CD14-positive monocyte (primary cell): ENCODE measurements at regions not wholly inside any gene's neighbourhood (a gene's known extent, or its start where the extent isn't known, plus 50 kb on each side); places are given as distances from the start of the nearest gene placed in this dataset.

Experiments used
- DNase-seq, 3 donors: peaks; one replicate each; pipeline ENCODE4 v3.0.0-alpha.2; 2011 to 2022
- H2AFZ ChIP-seq: 2 replicates; pipeline ENCODE4 v1.6.0; 2012; ENCODE audit warnings: mild to moderate bottlenecking, low read depth, low read length, inconsistent platforms; ENCODE audit not compliant: insufficient read depth, poor library complexity, severe bottlenecking
- H3K27ac ChIP-seq, 2 donors: 1 replicate in 1 of 2; 2 replicates in 1 of 2; pipeline ENCODE4 v1.5.1; 2012 to 2013; ENCODE audit warnings: low read length in 2 of 2, control low read depth in 1 of 2, inconsistent platforms in 1 of 2, low read depth in 1 of 2, mild to moderate bottlenecking in 1 of 2
- H3K27me3 ChIP-seq, 2 donors: one replicate each; pipeline versions ENCODE4 v1.6.0 to v1.6.1; 2011 to 2013; ENCODE audit warnings: low read length in 2 of 2; ENCODE audit not compliant: control insufficient read depth in 2 of 2, insufficient read depth in 2 of 2
- H3K36me3 ChIP-seq, 2 donors: replicated peaks in 1 of 2; 1 replicate in 1 of 2; 2 replicates in 1 of 2; pipeline versions ENCODE4 v1.5.1 to v1.6.1; 2012 to 2013; ENCODE audit warnings: low read length in 2 of 2, control low read depth in 1 of 2, inconsistent platforms in 1 of 2, mild to moderate bottlenecking in 1 of 2; ENCODE audit not compliant: insufficient read depth in 2 of 2, control insufficient read depth in 1 of 2
- H3K4me1 ChIP-seq, 2 donors: 1 replicate in 1 of 2; 2 replicates in 1 of 2; pipeline versions ENCODE4 v1.5.1 to v1.6.1; 2012 to 2013; ENCODE audit warnings: low read length in 2 of 2, control low read depth in 1 of 2, inconsistent platforms in 1 of 2, mild to moderate bottlenecking in 1 of 2, moderate library complexity in 1 of 2; ENCODE audit not compliant: insufficient read depth in 2 of 2, control insufficient read depth in 1 of 2
- H3K4me2 ChIP-seq: replicated peaks from 2 replicates; pipeline ENCODE3; 2012; ENCODE audit warnings: low read length, moderate library complexity, mild to moderate bottlenecking; ENCODE audit not compliant: poor library complexity, severe bottlenecking; ENCODE audit errors: extremely low read depth
- H3K4me3 ChIP-seq, 3 experiments: fragments of 200-600 bp in 1 of 3; sonication (generic) in 1 of 3; replicated peaks in 1 of 3; 1 replicate in 2 of 3; 2 replicates in 1 of 3; pipeline ENCODE4 v1.5.1; 2011 to 2013; ENCODE audit warnings: low read length in 3 of 3, mild to moderate bottlenecking in 3 of 3, control low read depth in 2 of 3, low read depth in 2 of 3, inconsistent platforms in 1 of 3, moderate library complexity in 1 of 3
- H3K79me2 ChIP-seq: 2 replicates; pipeline ENCODE4 v1.6.0; 2012; ENCODE audit warnings: mild to moderate bottlenecking, control low read depth, inconsistent platforms, low read length, moderate library complexity; ENCODE audit not compliant: insufficient read depth
- H3K9ac ChIP-seq: 2 replicates; pipeline ENCODE4 v1.6.0; 2017; ENCODE audit warnings: low read length, mild to moderate bottlenecking; ENCODE audit not compliant: insufficient read depth, poor library complexity, severe bottlenecking
- H3K9me3 ChIP-seq, 2 donors: replicated peaks in 1 of 2; 1 replicate in 1 of 2; 2 replicates in 1 of 2; pipeline versions ENCODE4 v1.5.1 to v1.6.1; 2012 to 2013; ENCODE audit warnings: low read length in 2 of 2, control low read depth in 1 of 2; ENCODE audit not compliant: control insufficient read depth in 1 of 2, insufficient read depth in 1 of 2
- H4K20me1 ChIP-seq: 2 replicates; pipeline ENCODE4 v1.6.0; 2012; ENCODE audit warnings: mild to moderate bottlenecking, low read length, control low read depth, moderate library complexity; ENCODE audit not compliant: insufficient read depth
- H3K27ac Mint-ChIP-seq, 7 donors: one replicate each; pipeline ENCODE4 v1.8.0; 2020; ENCODE audit warnings: mild to moderate bottlenecking in 7 of 7, mixed read lengths in 7 of 7, moderate library complexity in 6 of 7, inconsistent platforms in 2 of 7
- H3K27me3 Mint-ChIP-seq, 3 donors: one replicate each; pipeline ENCODE4 v1.8.0; 2021 to 2022; ENCODE audit warnings: low read depth in 3 of 3, mild to moderate bottlenecking in 3 of 3, mixed read lengths in 3 of 3, moderate library complexity in 3 of 3, inconsistent platforms in 1 of 3
- H3K36me3 Mint-ChIP-seq, 2 donors: one replicate each; pipeline ENCODE4 v1.8.0; 2020; ENCODE audit warnings: mixed read lengths in 2 of 2, inconsistent platforms in 1 of 2, mild to moderate bottlenecking in 1 of 2
- H3K4me1 Mint-ChIP-seq: one replicate; pipeline ENCODE4 v1.8.0; 2020; ENCODE audit warnings: mild to moderate bottlenecking, mixed read lengths
- H3K4me3 Mint-ChIP-seq, 2 donors: one replicate each; pipeline ENCODE4 v1.8.0; 2020; ENCODE audit warnings: mild to moderate bottlenecking in 2 of 2, mixed read lengths in 2 of 2, moderate library complexity in 1 of 2
- H3K9me3 Mint-ChIP-seq, 7 donors: one replicate each; pipeline ENCODE4 v1.8.0; 2020 to 2022; ENCODE audit warnings: mixed read lengths in 7 of 7, mild to moderate bottlenecking in 6 of 7, moderate library complexity in 6 of 7, inconsistent platforms in 2 of 7
- CTCF ChIP-seq: fragments of 200-600 bp; IDR thresholded peaks from one replicate; pipeline ENCODE4 v1.8.0; 2022; ENCODE audit warnings: antibody characterized with exemption, mild to moderate bottlenecking
- WGBS: methylation state at CpG from one replicate; pipeline ENCODE4 v1.1.5; 2013; ENCODE audit warnings: missing lambda C conversion rate; ENCODE audit not compliant: insufficient coverage; 5-methylcytosine and 5-hydroxymethylcytosine counted together
- intact Hi-C, 2 donors: fragments of 100-400 bp; cut with micrococcal nuclease; formaldehyde crosslinking; loops; one replicate each; pipeline versions ENCODE4 v1.15.0 to v1.15.1; 2023

DNA sequence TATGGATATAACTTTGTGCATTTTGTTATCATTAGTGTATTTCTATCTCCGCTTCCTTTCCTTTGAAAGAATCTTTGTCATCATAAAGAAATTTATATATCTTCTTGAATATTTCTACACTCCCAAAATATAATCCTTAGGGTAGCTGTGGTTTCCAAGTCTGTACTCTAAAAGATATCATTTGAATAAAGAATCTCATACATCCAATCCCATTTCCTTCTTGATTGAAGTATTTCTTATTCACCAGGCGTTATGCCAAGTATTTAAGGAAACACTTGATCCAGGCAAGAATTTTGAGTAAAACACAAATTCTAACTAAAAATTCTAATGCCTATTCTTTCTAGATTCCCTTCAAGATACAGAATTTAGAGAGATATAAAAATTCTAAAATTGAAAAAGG, 821.8 kb downstream of the GALC start:
- intact Hi-C loops = no loop called here
- TF ChIP-seq CTCF = no peak

GRCh38 chr14:87170179-87170578, 822.8 kb downstream of the GALC start:
- DNase-seq = no peak
- TF ChIP-seq CTCF = no peak
- Histone ChIP-seq H3K4me3 (no peak overlapping the region), H3K4me1 (no peaks in the 10 kb centered on the region), H3K9me3 (peaks cover 3 to 7% of the 10 kb centered on the region in 2 donors), H4K20me1 (no peaks in the 10 kb centered on the region), H3K9ac (no peak overlapping the region), H3K79me2 (no peaks in the 10 kb centered on the region), H3K36me3 (no peaks in the 10 kb centered on the region), H3K4me2 (no peak overlapping the region), H3K27ac (no peak overlapping the region), H2AFZ (no peak overlapping the region), H3K27me3 (no peaks in the 10 kb centered on the region)
- Mint-ChIP-seq H3K4me3 (no peak overlapping the region), H3K27ac (no peak overlapping the region), H3K4me1 (no peaks in the 10 kb centered on the region), H3K9me3 (peaks cover 0 to 8% (median 2%) of the 10 kb centered on the region in 7 donors), H3K27me3 (no peaks in the 10 kb centered on the region), H3K36me3 (no peaks in the 10 kb centered on the region)
- intact Hi-C loops = no loop called here
- WGBS = 0% methylated on average over 1 of the region's 3 CpGs

More for the DNA sequence above, 821.8 kb downstream of the GALC start:
- Histone ChIP-seq H2AFZ (no peak overlapping the region), H3K4me3 (no peak overlapping the region), H3K36me3 (no peaks in the 10 kb centered on the region), H3K27ac (no peak overlapping the region), H3K9me3 (peaks cover 3 to 7% of the 10 kb centered on the region in 2 donors), H3K9ac (no peak overlapping the region), H3K4me2 (no peak overlapping the region), H3K79me2 (no peaks in the 10 kb centered on the region), H3K27me3 (no peaks in the 10 kb centered on the region), H4K20me1 (no peaks in the 10 kb centered on the region), H3K4me1 (no peaks in the 10 kb centered on the region)
- no peaks in the 10 kb centered on the region for H3K36me3 Mint-ChIP-seq
- H3K27me3 Mint-ChIP-seq = no peaks in the 10 kb centered on the region
- H3K4me1 Mint-ChIP-seq = no peaks in the 10 kb centered on the region
- H3K9me3 Mint-ChIP-seq = peaks cover 0 to 8% (median 2%) of the 10 kb centered on the region in 7 donors
- WGBS = no CpG with 5 or more reads among the region's 2 CpGs
- DNase-seq = no peak
- H3K4me3 Mint-ChIP-seq = no peak overlapping the region
- H3K27ac Mint-ChIP-seq = no peak overlapping the region
